ENCODE measurements at regions not wholly inside any gene's neighbourhood (a gene's known extent, or its start where the extent isn't known, plus 50 kb on each side); places are given as distances from the start of the nearest gene placed in this dataset.

DNA sequence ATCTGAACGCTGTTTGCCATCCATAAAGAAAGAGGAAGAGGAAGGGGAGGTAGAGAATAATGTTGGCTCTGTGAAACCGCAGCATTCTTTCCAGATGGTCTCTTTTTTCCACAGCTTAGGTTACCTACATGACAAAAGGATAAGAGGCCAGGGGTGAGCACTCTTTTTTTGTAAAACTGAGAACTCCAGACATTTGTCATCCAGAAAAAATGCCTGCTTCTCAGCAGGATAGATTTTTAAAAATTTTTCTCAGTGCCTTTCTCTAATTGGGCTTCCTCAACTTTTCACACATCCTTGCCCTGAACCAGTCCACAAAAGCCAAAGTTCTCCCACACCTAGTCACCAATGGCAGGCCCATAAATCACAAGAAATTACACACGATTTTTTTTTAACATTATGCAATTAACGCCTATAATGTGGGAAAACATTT lies 158.1 kb upstream of the TENM3 start:
- DNase-seq (ENCODE audit: low spot score) = no peak

GRCh38 chr4:182089326-182089725 lies 153.9 kb upstream of the TENM3 start:
- DNase-seq (ENCODE audit: low spot score) = no peak

DNA sequence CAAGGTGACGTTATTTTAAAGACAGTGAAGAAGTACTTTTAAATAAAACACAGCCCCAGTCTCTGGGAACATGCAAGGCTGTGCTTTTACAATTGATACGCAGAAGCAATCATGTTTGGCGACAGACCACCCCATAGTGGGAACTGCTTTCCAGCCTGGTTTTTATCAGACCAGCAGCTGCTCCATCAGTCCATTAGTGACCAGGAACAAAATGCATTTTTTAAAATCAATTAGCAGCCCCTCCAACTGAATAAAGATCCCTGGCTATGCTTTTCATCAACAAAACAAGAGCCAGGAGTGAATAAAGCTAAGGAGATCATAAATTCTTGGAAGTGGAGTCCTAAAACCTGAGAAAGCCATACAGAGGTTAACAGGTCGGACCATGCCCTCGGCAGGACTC lies 153.0 kb upstream of the TENM3 start:
- DNase-seq (ENCODE audit: low spot score) = no peak

GRCh38 chr4:182091128-182091527 lies 152.1 kb upstream of the TENM3 start:
- DNase-seq (ENCODE audit: low spot score) = no peak

DNA sequence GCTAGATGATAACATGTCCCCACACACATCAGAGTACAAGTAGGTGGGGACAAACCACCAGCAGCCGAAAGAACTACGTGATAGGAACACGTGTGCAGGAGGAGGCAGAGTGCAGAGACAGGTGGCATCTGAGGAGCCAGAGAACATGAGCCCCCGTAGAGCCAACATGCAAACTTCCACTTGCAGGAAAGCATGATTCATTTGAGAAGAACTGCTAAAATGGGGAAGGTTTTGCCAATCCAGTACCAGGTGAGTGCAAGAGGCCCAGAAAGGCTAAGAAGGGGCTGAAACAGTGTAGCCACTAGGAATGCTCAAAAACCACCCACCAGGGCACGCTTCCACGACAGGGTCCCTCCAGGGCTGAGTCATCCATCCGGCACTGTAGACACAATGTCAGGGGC lies 149.8 kb upstream of the TENM3 start:
- no peak for DNase-seq (ENCODE audit: low spot score)

DNA sequence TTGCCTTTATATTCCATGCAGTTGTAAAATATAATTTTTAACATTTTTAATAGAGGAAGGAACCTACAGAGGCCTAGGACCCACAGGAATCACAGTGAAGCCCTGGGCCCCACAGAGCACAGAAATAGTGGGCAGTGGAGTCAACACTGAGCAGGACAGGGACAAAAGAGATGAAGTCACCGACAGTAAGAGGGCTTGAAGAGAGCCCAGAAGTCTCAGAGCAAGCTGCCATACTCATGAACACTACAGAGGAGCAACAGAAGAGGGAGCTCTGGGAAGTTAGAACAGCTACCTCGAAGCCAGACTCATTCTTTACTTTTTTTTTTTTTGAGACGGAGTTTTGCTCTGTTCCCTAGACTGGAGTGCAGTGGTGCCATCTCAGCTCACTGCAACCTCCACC lies 149.3 kb upstream of the TENM3 start:
- no peak for DNase-seq (ENCODE audit: low spot score)

DNA sequence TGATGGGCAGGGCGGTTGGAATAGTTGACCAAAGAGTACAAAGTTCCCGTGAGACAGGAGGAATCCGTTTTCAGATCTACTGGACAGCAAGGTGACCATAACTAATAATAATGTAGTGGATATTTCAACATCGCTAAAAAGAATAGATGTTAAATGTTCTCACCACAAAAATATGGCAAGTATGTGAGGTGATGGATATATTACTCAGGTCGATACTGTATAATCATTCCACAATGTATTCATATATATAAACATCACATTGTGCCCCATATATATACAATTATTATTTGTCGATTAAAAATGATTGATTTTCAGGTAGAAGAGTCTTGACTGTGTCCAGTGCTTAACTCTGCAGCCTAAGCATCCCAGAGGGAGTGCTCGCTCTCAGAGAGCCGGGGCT lies 141.6 kb upstream of the TENM3 start:
- no peak for DNase-seq (ENCODE audit: low spot score)

GRCh38 chr4:182102576-182102975 lies 140.6 kb upstream of the TENM3 start:
- no peak for DNase-seq (ENCODE audit: low spot score)

DNA sequence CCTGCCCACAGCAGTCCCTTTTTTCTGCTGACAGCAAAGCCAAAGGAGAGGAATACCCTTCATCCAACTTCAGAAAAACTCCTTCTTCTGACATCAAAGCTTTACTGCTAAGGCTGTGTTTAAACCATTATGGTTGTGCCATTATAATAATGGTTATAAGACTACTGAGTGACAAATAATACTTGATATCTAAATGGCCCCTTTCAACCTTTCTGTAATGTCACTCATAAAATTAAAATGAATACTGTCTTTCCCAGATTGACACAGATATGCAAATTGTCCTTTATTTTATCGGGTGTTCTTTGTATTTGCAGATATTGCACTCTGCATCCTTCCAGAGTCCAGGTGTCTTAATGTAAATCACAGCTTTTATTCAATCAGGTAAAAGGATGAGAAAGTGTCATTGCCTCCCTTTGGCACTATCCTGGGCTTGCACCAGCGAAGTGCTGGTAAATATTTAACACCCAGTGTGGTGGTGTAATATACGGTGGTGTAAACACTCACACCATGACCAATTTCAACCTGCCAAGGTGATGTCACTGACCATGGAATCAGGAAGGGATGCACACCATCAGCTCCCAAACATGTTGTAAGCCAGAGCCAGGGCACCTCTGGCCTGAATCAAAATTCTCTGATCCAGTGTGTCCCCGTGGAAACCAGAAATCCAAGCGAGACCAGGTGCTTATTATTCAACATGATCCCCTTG lies 139.4 kb upstream of the TENM3 start:
- DNase-seq (ENCODE audit: low spot score) = no peak

DNA sequence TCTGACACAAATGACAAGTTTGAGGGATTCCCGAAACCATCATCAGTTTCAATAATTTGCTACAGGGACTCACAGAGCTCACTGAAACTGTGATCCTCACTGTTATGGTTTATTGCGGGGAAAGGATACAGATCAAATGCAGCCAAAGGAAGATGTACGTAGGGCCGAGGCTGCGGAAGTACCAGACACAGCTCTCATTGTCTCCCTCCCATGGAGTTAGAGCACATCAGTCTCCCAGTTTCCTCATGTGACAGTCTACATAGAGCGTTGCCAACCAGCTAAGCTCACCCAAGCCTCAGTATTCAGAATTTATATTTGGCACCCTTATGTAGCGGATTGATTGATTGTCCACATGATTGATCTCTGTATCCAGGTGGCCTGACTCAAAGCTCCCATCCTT lies 137.8 kb upstream of the TENM3 start:
- DNase-seq (ENCODE audit: low spot score) = no peak

DNA sequence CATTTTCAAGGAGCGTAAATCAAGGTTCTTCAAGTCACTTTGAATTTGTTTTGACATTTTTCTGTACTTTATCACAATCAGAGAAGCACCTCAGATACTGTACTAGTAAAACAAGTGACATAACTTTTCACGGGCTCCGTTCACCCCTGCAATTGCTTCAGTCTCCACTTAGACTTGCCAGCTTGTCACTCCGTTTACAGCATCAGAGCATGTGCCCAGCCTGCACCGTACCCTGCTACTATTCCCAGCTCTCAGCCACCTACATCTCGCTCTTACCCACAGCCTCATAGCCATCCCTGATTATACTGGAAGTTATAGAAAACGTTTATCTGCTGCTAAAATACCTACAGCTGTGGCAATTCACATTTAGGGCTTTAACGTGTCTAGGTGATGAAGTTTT lies 135.3 kb upstream of the TENM3 start:
- no peak for DNase-seq (ENCODE audit: low spot score)

DNA sequence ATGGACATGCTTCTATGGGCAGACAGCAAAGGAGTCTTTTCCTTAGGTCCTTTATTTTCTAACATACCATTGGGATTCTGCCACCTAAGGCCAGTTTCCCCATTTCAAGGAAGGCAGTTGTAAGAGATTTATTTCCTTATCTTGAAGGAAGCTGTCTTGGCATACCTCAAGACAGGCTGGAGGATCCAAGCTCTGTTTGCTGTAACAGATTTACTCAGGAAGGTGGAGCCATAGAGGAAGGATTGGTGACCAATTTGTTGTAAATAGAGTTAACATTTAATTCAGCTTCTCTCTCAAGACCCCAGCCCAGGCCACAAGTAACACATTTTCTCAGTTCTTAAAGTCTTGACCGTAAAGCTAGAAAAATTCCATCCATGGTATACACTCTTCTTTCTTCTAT lies 131.6 kb upstream of the TENM3 start:
- DNase-seq (ENCODE audit: low spot score) = no peak

DNA sequence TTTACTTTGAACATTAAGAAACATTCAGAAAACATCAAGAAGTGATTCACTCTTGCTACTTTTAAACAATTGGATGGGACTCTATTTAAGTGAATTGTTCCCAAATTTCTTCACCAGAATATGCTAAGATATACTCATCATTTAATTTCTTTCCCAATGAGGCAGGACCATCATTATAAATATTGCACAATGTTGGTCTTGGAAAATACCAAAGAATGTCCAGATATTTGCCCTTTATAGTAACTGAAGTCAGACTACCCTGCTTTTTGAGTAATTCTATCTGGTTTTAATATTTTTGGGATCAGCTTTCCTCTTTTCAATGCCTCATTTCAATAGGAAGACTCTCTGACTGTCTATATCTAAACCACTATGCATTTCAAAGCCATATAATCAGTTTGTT lies 129.4 kb upstream of the TENM3 start:
- DNase-seq (ENCODE audit: low spot score) = no peak

DNA sequence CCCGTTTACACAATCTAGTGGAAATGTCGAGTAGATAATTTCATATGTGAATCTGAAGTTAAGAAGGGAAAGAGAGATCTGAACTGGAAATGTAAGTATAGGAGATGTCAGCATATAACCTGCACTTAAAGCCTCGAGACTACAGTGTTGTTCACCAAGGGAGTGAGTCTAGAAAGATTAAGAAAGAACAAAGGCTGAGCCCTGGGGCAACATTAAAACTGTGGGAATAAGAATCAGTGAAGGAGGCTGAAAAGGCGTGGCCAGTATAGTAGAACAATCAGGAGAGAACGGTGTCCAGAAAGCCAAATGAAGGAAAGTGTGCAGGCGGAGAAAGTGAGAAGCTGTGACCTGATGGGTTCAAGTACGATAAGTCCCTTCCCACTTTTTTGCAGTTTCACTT lies 118.8 kb upstream of the TENM3 start:
- DNase-seq (ENCODE audit: low spot score) = no peak

- DNase-seq (ENCODE audit: low spot score) = no peak
Observed at GRCh38 chr4:182126096-182126495, 117.1 kb upstream of the TENM3 start.

GRCh38 chr4:182126603-182127002 lies 116.6 kb upstream of the TENM3 start:
- DNase-seq (ENCODE audit: low spot score) = no peak

GRCh38 chr4:182133033-182133432 lies 110.2 kb upstream of the TENM3 start:
- DNase-seq (ENCODE audit: low spot score) = no peak

- no peak for DNase-seq (ENCODE audit: low spot score)
Observed at GRCh38 chr4:182134261-182134660, 108.9 kb upstream of the TENM3 start.

DNA sequence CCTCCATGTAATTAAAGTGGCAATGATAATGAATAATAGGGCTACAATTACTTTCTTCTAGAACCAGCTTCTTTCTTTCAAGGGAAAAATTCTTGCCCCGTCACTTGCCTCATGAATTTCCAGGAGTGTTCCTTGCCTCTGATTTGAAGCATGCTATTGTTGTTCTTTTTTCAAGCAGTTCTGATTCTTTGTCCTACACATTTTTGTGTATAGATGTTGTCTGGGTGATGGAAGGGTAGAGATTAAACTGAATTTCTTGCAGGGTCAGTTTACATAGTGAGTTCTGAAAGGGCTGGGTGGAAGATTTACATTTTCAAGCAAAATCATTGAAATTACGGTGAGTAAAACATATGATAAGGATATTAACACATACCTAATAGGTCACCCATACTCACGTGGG lies 107.0 kb upstream of the TENM3 start:
- no peak for DNase-seq (ENCODE audit: low spot score)

DNA sequence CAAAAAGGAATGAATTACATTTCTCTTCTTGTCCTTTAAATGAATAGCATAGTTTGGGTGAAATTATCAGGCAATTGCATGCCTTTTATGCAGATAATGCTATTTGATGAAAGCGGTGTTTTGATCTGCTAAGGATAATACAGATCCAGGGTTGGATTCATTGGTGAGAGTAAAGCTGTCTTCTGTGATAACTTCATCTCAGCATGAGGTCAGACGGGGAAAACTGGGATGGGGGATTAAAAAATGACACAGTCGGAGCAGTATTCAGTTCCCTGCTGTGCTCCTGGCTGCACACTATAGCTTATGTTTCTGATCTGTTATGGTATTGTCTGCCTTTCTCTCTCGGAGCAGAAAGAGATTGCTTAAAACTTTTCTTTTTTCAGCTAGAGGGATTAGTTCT lies 105.9 kb upstream of the TENM3 start:
- DNase-seq (ENCODE audit: low spot score) = no peak

- DNase-seq (ENCODE audit: low spot score) = no peak
Observed at GRCh38 chr4:182139491-182139890, 103.7 kb upstream of the TENM3 start.

GRCh38 chr4:182140547-182140946 lies 102.7 kb upstream of the TENM3 start:
- no peak for DNase-seq (ENCODE audit: low spot score)

GRCh38 chr4:182141061-182141460 lies 102.1 kb upstream of the TENM3 start:
- no peak for DNase-seq (ENCODE audit: low spot score)
